ENCODE measurements at regions not wholly inside any gene's neighbourhood (a gene's known extent, or its start where the extent isn't known, plus 50 kb on each side); places are given as distances from the start of the nearest gene placed in this dataset.

DNA sequence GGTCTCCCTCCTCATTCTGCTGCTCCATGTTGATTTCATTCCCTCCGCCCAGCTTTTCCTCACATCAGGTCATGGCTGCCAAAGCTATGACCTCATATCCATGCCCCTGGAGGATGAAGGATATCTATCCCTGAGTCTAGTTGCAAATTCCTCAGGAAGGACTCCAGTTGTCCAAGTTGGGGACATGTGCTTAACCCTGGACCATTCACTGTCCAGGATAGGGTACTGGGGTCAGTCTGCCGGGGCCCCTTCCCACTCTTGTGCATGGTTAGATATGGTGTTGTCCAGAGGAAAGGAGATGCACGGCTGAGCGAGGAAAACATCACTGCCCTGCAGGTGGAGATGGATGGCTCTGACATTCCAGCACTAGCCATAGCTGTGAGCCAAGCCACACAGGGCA, 51.9 kb upstream of the COMTD1 start:
- no peak overlapping the region for H3K4me3 ChIP-seq (ENCODE audit: low read depth, low read length)
- no peak for TF ChIP-seq CTCF (IDR thresholded peaks at IDR 0.05; ENCODE audit: low read depth, low read length)

DNA sequence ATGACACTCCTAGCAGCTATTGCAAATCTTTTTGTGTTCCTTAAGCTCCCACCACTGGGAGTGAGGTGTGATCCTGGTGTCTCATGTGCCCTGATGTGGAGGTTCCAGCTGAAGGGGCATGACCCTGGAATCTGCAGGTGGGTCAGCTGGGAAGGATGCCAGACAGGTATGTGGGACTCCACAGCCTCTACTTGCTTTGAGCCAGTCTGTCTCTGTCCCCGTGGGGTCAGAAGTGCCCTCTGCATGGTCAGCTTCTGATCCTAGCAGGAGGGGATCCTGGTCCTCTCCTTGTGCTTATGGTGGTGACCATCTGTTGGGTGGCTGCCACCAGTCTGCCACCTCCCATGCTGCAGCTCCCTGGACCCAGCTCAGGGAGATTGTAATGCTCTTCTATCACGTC, 51.1 kb upstream of the COMTD1 start:
- no peak overlapping the region for H3K4me3 ChIP-seq (ENCODE audit: low read depth, low read length)
- no peak for TF ChIP-seq CTCF (IDR thresholded peaks at IDR 0.05; ENCODE audit: low read depth, low read length)
